Endothelial cell (in vitro differentiated cells): ENCODE measurements at regions not wholly inside any gene's neighbourhood (a gene's known extent, or its start where the extent isn't known, plus 50 kb on each side); places are given as distances from the start of the nearest gene placed in this dataset.

Experiments used
- DNase-seq: peaks from one replicate; pipeline ENCODE4 v3.0.0; 2021; ENCODE audit warnings: low spot score
- H3K27ac Mint-ChIP-seq: one replicate; pipeline ENCODE4 v1.8.0; 2021; ENCODE audit warnings: mixed read lengths, inconsistent platforms; ENCODE audit not compliant: unreplicated experiment
- H3K27me3 Mint-ChIP-seq: one replicate; pipeline ENCODE4 v1.8.0; 2021; ENCODE audit warnings: mild to moderate bottlenecking, moderate library complexity, mixed read lengths, inconsistent platforms; ENCODE audit not compliant: unreplicated experiment
- H3K36me3 Mint-ChIP-seq: one replicate; pipeline ENCODE4 v1.8.0; 2021; ENCODE audit warnings: mild to moderate bottlenecking, low read depth, mixed read lengths, inconsistent platforms; ENCODE audit not compliant: unreplicated experiment
- H3K4me1 Mint-ChIP-seq: one replicate; pipeline ENCODE4 v1.8.0; 2021; ENCODE audit warnings: mild to moderate bottlenecking, mixed read lengths, inconsistent platforms; ENCODE audit not compliant: unreplicated experiment
- H3K4me3 Mint-ChIP-seq: one replicate; pipeline ENCODE4 v1.8.0; 2021; ENCODE audit warnings: mild to moderate bottlenecking, mixed read lengths, inconsistent platforms; ENCODE audit not compliant: unreplicated experiment
- H3K9me3 Mint-ChIP-seq: one replicate; pipeline ENCODE4 v1.8.0; 2021; ENCODE audit warnings: mixed read lengths, inconsistent platforms; ENCODE audit not compliant: unreplicated experiment
- TF ChIP-seq, protein P1 (sequence below): fragments of 200-600 bp; sonication (generic); IDR thresholded peaks from one replicate; pipeline ENCODE4 v1.5.0; 2021; ENCODE audit warnings: antibody characterized with exemption; ENCODE audit not compliant: unreplicated experiment

DNA sequence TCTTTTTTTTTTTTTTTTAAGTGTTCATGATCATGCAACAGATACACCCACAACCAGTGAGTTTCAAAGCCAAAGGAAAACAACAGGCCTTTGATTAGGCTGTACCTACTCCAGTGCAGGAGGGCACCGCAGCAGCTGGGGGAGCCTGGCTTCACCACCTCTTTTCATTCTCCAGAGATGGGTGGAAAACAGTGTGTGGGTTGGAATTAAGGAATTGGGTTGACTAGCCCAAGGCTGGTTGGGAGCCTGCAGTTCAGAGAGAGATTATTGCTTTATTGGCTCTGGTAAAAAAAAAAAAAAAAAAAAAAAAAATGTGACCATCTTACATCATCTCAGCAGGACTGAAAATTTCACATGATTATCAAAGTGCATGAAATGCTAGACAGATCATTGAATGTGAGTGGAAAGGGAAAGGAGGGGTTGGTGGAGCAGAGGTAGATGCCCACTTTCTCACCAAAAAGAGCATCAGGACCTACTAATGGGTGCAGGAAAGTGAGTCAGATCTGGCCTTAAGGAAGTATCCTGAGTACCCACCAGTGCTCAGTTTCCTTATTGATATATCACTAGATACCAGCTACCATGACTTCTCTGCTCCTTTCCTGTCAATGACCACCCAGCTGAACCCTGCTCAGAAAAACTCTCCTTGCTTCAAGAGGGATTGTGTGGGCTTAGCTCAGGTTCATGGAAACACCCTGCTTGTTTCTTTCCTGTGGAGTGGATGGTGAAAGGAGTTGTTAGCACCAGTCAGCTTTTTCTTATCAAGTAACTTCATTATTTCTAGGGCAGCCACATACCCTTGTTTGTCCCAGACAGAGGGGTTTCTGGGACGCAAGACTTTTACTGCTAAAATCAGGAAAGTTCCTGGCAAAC is 54.8 kb upstream of the DYRK2 start:
- Mint-ChIP-seq H3K9me3 (no peaks in the 10 kb centered on the region), H3K4me3 (no peak overlapping the region), H3K4me1 (no peaks in the 10 kb centered on the region), H3K27me3 (no peaks in the 10 kb centered on the region), H3K36me3 (no peaks in the 10 kb centered on the region), H3K27ac (no peak overlapping the region)
- no peak for DNase-seq
- TF ChIP-seq, protein P1, sequence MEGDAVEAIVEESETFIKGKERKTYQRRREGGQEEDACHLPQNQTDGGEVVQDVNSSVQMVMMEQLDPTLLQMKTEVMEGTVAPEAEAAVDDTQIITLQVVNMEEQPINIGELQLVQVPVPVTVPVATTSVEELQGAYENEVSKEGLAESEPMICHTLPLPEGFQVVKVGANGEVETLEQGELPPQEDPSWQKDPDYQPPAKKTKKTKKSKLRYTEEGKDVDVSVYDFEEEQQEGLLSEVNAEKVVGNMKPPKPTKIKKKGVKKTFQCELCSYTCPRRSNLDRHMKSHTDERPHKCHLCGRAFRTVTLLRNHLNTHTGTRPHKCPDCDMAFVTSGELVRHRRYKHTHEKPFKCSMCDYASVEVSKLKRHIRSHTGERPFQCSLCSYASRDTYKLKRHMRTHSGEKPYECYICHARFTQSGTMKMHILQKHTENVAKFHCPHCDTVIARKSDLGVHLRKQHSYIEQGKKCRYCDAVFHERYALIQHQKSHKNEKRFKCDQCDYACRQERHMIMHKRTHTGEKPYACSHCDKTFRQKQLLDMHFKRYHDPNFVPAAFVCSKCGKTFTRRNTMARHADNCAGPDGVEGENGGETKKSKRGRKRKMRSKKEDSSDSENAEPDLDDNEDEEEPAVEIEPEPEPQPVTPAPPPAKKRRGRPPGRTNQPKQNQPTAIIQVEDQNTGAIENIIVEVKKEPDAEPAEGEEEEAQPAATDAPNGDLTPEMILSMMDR: no peak

DNA sequence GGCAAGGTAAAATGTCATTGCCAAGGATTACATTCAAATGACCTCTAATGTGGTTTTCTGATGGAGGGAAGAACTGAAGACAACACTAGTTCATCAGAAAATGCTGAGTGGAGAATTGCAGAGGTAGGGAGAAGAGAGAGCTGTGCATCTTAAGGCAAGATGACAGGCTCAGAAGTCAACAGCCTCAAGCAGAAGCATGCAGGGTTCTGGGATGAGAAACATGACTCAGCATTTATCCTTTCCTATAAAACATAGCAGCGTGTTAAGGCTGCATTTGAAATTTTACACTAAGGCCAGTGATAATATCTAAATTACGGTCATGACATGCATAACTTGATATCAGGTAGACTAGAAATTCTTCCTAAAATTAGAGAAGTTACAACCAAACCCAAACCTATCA is 53.7 kb upstream of the DYRK2 start:
- Mint-ChIP-seq H3K4me1 (no peaks in the 10 kb centered on the region), H3K36me3 (no peaks in the 10 kb centered on the region), H3K4me3 (no peak overlapping the region), H3K27me3 (no peaks in the 10 kb centered on the region), H3K27ac (no peak overlapping the region), H3K9me3 (no peaks in the 10 kb centered on the region)
- no peak for DNase-seq
- TF ChIP-seq, protein P1: no peak

DNA sequence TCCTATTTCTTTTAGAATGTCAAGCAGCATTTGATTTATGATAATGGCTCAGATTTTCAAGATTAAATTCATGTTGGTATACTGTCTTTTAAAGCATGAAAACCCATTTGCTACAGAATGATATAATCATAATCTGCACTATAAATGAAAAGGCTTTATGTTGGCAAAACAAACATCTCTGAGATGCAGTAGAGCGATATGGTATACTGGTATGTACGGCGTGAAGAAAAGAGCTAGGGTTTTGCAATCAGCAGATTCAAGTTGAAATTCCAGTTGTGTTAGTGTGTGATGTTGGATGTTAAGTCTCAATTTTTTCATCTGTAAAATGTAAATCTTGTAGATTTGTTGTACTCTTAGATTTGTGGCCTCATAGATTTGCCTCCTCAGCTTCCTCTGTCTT is 53.2 kb upstream of the DYRK2 start:
- no peaks in the 10 kb centered on the region for H3K9me3 Mint-ChIP-seq
- H3K27me3 Mint-ChIP-seq: no peaks in the 10 kb centered on the region
- no peak overlapping the region for H3K4me3 Mint-ChIP-seq
- TF ChIP-seq, protein P1: no peak
- no peaks in the 10 kb centered on the region for H3K4me1 Mint-ChIP-seq
- H3K36me3 Mint-ChIP-seq: no peaks in the 10 kb centered on the region
- no peak for DNase-seq
- H3K27ac Mint-ChIP-seq: no peak overlapping the region

DNA sequence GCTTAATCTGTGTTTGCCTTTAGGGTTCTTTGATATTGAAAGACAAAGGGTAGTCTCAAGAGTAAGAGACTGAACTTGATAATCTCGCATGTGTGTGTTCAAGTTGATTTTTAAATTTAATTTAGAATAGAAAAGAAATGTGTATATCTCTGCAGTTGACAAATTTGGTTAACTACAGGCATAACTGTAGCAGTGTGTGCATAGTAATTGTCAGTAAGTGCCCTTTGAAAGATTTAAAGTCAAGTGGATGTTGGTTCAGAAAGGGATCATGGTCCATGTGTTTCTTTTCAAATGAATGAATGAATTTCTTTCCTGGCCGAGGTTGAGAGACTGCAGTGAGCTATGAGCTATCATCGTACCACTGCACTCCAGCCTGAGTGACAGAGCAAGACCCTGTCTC is 49.9 kb upstream of the DYRK2 start:
- H3K4me1 Mint-ChIP-seq: no peaks in the 10 kb centered on the region
- H3K9me3 Mint-ChIP-seq: no peaks in the 10 kb centered on the region
- H3K27me3 Mint-ChIP-seq: no peaks in the 10 kb centered on the region
- H3K36me3 Mint-ChIP-seq: no peaks in the 10 kb centered on the region
- TF ChIP-seq, protein P1: no peak
- H3K4me3 Mint-ChIP-seq: no peak overlapping the region
- H3K27ac Mint-ChIP-seq: no peak overlapping the region
- DNase-seq: no peak
